Testis (tissue), 2 donors: ENCODE measurements at regions not wholly inside any gene's neighbourhood (a gene's known extent, or its start where the extent isn't known, plus 50 kb on each side); places are given as distances from the start of the nearest gene placed in this dataset.

Source experiments
- POLR2A ChIP-seq: fragments of 450-650 bp; IDR thresholded peaks from one replicate; pipeline ENCODE4 v1.6.1; 2017; ENCODE audit warnings: antibody characterized with exemption, mild to moderate bottlenecking, moderate library complexity
- TF ChIP-seq, protein P1 (sequence below), 3 experiments: fragments of 450-650 bp in 2 of 3; fragments of 200-600 bp in 1 of 3; sonication (generic) in 1 of 3; IDR thresholded peaks; one replicate each; pipeline ENCODE4 v1.5.1; 2016 to 2019; ENCODE audit warnings: antibody characterized with exemption in 3 of 3, mild to moderate bottlenecking in 2 of 3, moderate library complexity in 1 of 3

DNA sequence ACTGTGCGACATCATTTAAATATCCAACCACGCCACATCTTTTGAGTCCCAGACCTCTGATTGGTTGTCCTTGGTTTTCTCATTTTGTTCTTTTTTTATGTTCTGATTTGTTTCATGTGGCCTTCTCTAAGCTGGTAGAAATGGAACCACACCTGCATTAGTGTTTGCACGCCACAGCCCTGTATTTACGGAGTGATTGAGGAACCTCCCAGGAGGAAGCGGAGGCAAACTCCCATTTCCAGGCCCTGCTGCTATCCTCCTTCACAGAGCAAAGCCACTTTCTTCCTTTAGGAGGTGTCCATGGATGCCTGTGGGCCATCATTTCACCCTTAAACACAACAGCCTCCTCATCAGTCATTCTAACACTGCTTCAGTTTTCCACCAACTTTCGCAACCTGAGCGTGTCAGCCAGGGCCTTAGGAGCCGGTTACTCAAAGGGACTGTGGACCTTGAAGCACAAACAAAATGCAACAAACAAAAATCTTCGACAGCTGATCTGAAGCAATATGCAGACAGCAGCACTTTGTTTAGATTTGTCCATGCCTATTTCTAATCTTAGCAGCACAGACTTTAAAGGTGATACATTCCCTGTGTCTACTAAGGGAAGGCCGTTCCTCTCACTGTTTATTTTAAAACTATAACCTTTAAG is 1258.1 kb upstream of the TMEM132C start:
- no peak for TF ChIP-seq POLR2A
- TF ChIP-seq, protein P1, sequence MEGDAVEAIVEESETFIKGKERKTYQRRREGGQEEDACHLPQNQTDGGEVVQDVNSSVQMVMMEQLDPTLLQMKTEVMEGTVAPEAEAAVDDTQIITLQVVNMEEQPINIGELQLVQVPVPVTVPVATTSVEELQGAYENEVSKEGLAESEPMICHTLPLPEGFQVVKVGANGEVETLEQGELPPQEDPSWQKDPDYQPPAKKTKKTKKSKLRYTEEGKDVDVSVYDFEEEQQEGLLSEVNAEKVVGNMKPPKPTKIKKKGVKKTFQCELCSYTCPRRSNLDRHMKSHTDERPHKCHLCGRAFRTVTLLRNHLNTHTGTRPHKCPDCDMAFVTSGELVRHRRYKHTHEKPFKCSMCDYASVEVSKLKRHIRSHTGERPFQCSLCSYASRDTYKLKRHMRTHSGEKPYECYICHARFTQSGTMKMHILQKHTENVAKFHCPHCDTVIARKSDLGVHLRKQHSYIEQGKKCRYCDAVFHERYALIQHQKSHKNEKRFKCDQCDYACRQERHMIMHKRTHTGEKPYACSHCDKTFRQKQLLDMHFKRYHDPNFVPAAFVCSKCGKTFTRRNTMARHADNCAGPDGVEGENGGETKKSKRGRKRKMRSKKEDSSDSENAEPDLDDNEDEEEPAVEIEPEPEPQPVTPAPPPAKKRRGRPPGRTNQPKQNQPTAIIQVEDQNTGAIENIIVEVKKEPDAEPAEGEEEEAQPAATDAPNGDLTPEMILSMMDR (IDR thresholded peaks at IDR 0.05), result no peak
